Stimulated activated CD4-positive, alpha-beta T cell treated with anti-CD3 and anti-CD28 coated beads, Interleukin-12 subunit alpha, Interleukin-12 subunit beta, amount 100 ng/mL, for 48 hours (primary cell): ENCODE measurements at regions not wholly inside any gene's neighbourhood (a gene's known extent, or its start where the extent isn't known, plus 50 kb on each side); places are given as distances from the start of the nearest gene placed in this dataset.
"Not testable (repeated sequence)": the region's sequence is repeated elsewhere in the genome, so short reads cannot be mapped to it uniquely, and the experiment has no call there.

Experiments used
- DNase-seq, 3 donors: peaks; one replicate each; pipeline ENCODE4 v3.0.0-alpha.2; 2020; ENCODE audit warnings: low read depth in 2 of 3, low spot score in 1 of 3

DNA sequence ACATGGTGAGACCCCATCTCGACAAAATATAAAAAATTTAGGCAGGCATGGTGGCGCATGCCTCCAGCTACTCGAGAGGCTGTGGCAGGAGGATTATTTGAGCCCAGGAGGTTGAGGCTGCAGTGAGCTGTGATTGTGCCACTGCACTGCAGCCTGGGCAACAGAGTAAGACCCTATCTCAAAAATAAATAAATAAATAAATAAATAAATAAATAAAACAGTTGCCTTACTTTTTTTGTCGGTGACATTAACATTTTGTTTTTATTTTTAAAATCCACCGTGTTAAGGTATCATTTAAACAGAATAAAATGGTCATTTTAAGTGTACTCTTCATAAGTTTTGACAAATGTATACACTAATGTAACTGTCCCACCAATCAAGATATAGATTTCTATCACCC is 57.0 kb downstream of the RASL11A start:
- DNase-seq = no peak

DNA sequence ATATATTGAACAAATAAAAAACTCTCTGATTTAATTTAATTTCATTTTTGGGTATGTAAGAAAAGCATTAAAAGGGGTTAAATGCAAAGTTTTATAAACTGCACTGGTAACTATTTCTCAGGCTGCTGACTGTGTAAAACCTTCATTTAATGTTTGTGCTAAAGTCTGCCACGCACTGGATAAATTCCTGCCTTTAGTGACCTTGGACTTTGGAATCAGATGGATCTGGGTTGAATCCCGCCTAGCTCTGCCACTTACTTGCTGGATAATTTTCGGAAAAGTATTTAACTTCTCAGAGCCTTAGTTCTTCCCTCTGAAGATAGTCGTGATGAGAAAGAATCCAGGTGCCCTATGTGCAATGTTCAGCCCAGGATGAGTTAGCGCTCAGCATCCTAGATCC is 58.6 kb downstream of the RASL11A start:
- DNase-seq = no peak

DNA sequence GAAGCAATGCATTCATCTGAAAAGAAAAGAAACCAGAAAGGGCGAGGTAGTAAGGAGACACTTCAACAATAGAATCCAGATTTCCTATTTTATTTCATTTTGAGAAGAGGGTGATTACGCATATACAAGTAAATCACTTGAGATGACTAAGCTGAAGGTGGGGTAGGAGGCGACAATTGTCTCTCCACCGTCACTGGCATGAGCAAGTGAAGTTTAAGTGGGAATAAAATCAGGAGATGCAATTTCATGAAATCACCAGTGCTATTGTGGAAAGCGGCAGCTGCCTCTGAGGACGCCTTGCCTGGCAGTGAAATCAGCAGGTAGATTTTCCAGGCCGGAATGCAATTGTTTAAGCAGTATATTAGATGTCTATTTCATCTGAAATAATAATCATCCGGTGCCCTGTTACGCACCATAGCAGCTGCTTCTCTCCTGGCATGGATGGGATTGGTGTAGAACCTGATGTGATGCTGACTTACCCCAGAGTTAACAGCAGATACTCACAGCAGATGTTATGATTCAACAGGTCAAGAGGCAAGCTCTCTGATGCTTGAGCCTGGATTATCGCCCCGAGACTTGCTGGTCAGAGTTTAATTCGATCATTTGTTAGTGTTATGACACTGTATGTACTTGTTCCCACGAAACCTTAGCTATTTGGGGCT is 64.3 kb downstream of the RASL11A start:
- DNase-seq = no peak

DNA sequence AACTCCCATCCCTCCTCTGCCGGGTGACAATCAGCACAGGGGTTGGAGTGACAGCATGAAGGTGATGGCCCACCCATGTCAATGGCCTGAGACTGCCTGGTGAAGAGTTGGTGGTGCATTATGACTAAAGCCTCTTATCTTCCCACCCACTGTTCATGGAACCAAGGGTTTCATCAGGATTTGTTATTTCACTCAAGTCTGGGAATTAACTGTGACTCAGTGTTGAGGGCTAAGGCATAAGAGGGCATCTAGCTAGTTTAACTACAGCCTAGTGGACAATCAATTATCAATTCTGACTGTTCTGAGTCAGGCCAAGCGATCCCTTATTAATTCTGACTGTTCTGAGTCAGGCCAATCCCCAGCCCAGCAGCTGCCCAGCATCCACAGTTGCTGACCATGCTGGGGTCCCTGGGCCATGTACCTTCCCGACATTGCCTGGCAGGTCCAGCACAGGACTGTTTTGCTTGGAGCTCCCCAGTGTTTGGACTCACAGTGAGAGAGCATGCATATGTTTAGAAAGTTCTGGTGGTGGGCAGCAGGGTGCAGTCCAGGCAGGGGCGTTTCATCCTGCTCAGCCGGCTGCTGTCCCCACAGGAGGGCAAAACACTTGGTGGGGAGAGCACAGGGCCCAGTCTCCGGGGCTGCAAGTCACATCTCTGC is 65.5 kb downstream of the RASL11A start:
- DNase-seq = no peak

DNA sequence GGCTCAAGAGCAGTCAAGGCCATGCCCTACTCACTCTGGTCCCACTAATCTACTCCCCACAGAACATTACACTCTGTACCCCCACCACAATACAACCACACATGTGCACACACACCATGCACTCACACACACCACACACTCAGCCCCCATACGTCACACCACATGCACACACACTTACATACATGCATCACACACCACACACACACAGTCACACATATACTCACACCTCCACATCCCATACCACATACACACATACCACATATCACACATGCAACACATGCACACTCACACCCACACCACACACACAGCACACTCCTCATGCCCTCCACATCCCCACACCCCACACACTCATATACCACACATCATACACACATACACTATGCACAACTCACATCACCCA is 67.6 kb downstream of the RASL11A start:
- DNase-seq = no peak

DNA sequence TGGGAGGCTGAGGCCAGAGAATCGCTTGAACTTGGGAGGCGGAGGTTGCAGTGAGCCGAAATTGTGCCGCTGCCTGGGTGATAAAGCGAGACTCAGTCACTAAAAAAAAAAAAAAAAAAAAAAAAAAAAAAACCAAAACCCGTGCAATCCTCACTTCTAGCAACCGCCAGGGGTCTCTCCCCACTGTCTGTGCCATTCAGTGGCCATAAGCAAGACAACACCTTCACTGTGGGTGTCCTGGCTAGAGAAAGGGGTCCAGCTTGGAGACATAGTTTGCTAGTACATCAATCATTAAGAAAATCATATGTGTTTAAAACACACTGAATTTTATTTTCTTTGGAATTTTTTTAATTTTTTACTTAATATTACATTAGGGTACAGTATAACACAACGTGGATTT is 68.2 kb downstream of the RASL11A start:
- DNase-seq = no peak

DNA sequence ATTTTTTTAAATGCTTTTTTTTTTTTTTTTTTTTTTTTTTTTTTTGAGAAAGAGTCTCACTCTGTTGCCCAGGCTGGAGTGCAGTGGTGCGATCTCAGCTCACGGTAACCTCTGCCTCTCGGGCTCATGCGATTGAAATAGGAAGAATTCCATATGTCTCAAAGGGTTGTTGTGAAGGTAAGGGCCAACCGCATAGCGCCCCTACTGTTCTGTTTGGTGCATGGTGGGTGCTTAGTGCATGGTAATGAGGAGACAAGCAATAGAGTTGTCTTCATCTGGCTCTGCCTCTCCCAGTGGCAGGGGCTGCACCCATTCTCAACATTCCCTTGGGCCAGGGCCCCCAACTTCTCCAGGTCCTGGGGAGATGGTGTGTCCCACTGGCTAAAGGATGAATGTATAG is 68.7 kb downstream of the RASL11A start:
- DNase-seq = peak; percentile 21 to 45 (median 21)

DNA sequence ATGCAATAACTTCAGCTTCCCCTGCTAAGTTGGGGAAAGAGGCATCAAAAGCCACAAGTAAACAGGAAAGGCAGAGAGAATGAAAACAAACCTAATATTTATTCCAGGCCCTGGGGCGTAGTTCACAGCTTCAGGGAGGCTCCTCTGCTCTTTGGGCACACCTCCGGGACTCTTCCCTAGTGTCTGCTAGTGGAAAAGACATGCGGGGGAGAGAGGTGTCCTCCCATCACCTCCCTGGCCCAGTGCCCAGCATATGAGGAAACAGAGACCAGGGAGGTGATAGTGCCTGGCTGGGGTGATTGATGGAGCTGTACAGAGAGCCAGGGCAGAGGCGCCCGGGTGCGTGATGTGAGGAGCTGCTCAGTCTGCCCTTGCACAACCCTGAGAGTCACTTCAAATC is 71.0 kb downstream of the RASL11A start:
- DNase-seq = no peak

DNA sequence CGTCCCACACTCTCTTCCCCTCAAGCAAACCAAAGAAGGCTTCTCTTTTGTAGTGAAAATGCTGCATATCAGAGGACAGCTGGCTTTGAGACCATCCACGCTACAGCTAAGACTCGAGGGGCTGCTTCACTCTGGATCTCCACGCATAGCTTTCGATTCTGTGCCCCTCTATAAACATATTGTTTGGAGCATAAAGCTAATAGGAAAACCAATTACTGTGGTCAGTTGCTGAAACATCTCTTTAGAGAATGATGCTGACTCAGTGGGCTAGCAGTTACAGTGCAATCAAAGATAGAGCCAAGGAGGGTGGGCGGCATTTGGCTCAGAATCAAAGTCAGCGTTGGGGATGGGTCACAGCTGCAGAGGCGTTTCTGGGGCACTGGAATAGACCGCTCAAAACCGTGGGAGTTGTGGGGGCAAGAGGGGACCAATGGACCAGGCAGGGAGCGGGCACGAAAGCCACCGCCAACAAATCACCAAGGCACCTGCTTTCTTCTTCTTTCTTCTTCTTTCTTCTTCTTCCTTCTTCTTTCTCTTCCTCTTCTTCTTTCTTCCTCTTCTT is 76.7 kb downstream of the RASL11A start:
- no peak for DNase-seq

DNA sequence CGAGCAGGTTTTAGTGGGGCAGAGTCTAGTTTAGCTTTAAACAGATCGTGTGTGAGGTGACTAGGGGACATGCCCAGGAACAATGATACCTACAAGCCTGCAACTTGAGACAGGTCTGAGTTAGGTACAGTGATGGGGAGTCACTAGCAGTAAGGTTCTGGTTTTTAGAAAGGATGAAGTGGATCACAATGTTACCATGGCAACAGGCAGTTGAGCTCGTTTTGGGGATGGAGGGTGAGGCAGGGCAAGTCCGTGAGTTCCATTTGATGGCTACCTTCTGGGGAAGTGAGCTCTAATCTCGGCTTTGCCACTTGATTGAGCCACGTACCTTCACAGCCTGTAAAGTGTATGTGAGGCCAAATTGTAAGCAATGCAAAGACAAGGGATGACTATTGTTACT is 76.0 kb upstream of the GTF3A start:
- DNase-seq = no peak

DNA sequence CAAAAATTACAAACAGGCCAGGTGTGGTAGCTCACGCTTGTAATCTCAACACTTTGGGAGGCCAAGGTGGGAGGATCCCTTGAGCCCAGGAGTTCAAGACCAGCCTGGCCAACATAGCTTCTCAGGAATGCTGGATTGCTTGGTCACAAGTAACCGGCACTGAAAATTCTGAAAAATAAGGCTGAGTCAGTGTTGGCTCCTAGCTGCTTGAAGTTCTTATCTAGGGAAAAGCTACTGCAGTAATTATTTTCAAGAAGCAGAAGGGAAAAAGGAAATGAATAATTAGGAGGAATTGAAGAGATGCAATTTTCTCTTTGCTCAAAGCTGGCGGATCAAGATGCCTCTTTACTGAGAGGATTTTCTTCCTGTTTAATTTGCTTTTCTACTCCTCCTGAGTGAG is 75.0 kb upstream of the GTF3A start:
- DNase-seq = no peak

DNA sequence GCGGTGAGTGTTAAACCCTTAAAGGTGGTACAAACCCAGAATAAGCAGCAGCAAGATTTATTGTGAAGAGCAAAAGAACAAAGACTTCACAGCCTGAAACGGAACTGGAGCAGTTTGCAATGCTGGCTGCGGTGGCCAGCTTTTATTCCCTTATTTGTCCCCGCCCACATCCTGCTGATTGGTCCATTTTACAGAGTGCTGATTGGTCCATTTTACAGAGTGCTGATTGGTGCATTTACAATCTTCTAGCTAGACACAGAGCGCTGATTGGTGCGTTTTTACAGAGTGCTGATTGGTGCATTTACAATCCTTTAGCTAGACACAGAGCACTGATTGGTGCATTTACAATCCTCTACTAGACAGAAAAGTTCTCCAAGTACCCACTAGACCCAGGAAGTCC is 73.6 kb upstream of the GTF3A start:
- not testable (repeated sequence) for DNase-seq

DNA sequence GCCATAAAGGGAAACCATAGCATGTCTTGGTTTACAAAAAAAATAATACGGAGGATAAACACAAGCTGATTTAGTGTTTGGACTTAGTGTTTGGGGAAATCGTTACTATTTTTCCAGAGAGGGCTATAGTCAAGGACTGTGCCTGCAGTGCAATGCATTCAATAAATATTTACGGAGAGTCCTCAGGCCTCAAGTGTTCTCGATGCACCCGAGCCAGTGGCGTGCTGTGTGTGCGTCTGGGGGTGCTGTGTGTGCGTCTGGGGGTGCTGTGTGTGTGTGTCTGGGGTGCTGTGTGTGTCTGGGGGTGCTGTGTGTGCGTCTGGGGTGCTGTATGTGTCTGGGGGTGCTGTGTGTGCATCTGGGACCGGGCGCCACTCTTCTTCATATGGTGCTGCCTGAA is 71.7 kb upstream of the GTF3A start:
- no peak for DNase-seq

DNA sequence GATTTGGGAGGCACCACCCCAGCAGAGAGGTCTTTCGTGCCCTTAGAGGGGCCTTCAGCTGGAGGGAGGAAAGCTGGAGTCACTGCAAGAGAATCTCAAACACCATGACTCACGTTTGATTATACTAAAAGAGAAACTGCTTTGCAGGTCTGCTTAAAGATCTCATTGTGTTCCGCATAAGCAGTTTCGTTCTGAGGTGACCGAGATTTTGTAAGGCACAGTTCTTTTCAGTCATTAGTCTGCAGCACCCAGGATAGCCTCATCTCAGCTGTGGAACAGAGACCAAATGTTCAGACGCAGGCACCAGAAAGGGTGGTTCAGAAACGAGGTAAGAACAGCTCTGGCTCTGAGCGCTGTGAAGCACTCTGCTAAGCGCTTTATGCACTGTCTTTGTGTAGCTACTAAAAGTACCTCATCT is 71.2 kb upstream of the GTF3A start:
- peak; percentile 25 to 42 (median 28) for DNase-seq

DNA sequence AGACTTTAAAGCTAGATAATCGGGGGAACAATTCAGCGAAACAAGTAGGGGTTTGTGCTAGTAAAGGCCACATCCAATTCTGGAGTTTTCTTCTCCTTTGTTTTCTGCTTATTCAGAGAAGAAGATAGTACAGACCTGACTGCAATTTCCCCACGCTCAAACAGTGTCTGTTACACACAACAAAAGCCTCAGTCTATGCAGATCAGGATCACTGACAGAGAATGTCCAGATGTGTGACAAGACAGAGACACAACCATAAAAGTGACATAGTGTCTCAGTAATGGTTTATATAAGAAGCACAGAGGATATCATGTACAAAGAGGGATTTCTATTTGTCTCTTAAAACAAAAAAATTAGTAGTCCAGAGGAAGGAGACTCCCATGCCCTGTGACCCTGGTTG is 70.7 kb upstream of the GTF3A start:
- no peak for DNase-seq

DNA sequence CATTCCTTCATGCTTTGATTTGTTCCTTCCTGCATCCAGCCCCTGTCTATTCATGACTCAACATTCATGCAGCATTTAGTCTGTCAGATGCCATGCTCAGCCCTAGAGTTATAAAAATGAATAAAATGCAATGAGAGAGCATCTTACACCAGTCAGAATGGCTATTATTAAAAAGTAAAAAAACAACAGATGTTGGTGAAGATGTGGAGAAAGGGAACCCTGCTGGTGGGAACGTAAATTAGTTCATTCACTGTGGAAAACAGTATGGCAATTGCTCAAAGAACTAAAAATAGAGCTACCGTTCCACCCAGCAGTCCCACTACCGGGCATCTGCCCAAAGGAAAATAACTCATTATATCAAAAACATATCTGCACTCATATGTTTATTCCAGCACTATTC is 70.0 kb upstream of the GTF3A start:
- DNase-seq = no peak

DNA sequence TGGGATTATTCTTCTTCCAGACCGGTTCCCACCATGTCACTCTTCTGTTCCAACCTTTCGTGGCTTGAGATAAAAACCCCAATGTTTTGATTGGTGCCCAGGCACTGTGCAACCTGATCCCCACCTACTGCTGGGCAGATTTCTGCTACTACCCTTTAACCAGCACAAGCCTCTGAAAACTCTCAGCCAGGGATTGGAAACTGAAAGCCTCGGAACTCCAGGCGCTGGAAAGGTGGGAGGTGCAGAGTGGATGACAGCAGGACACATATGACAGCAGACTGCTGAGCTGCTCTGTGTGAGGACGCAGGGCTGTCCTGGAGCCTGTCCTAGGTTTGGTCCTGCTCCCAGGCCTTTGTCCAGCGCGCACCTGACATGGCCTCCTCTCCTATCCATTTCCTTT is 68.5 kb upstream of the GTF3A start:
- DNase-seq = no peak

DNA sequence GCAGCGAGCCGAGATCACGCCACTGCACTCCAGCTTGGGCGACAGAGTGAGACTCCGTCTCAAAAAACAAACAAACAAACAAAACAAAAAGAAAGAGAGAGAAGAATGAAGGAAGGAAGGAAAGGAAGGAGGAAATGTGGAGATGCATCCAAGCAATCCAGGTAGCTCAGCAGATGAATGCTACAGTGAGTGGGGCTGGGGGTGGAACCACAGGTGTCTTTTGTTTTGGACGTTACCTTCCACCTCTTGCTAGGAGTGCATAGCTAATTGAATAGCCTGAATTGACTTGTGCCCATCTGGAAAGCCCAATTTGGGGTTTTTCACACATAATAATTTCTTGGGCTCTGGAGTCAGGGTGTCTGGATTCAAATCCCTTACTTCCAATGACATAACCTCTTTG is 66.0 kb upstream of the GTF3A start:
- no peak for DNase-seq

DNA sequence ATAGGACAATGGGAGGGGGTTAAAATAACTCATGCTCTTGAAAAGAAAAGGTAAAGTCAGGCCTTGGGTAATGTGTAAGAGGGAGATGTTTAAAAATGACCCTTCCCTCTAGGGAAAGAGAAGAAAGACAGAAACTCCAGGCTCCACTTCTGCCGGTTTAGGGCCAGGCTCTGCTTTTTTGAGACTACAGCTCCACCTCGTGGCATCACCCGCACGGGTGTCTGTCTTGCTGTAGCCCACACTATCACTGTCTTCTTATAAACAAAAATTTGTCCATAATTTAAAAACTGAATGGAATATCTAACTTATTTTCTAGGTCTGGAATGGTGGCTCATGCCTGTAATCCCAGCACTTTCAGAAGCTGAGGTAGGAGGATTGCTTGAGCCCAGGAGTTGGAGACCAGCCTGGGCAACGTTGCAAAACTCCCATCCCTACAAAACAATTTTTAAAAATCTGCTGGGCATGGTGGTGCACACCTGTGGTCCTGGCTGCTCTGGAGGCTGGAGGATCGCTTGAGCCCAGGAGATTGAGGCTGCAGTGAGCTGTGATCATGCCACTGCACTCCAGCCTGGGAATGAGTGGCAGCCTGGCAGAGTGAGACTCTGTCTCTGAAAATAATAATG is 65.1 kb upstream of the GTF3A start:
- DNase-seq = peak; percentile 33 to 56 (median 41)

DNA sequence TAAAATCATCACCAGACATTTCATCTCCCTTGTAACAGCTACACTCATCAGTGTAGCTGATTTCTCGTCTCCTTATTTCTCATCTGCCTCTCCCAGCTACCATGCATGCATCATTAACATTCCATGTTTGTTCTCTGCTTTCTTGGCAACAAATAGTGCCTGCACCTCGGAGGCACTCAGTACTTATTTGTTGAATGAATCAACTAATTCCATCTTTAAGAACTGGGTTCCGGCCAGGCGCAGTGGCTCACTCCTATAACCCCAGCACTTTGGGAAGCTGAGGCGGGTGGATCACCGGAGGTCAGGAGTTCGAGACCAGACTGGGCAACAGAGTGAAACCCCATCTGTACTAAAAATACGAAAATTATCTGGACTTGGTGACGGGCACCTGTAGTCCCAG is 63.9 kb upstream of the GTF3A start:
- DNase-seq = no peak

DNA sequence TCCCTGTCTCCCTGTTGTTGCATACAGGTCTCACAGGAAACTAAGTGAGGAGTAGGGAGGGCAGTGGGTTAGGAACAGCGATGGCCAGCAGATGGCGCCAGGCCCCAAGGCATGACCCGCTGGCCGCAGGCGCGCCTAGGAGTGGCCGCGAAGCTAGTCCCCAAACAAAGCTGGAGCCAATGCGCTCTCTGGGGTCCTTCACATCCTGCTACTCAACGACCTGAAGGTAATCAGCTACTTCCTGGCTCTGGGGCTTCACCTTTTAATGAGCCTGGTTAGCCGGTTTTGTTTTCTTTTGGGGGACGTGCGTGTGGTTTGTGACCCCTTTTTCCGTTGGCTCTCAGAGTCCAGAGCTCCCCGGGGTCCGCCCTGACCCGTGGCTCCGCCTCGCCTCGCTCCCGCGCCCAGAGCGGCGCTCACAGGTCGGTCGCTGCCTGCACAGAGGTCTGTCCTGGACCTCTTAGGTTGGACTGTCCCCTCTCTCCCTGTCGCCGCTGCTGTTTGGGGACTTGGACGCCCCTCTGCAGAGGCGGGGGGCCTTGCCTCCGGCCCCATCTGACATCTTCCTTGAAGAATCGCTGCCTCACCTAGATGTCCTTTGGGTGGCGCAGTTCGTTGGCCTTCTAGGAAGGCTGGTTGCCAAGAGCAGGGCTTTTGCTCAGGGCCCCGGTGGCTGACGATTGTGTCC is 62.2 kb upstream of the GTF3A start:
- peak; percentile 69 to 75 (median 72) for DNase-seq

DNA sequence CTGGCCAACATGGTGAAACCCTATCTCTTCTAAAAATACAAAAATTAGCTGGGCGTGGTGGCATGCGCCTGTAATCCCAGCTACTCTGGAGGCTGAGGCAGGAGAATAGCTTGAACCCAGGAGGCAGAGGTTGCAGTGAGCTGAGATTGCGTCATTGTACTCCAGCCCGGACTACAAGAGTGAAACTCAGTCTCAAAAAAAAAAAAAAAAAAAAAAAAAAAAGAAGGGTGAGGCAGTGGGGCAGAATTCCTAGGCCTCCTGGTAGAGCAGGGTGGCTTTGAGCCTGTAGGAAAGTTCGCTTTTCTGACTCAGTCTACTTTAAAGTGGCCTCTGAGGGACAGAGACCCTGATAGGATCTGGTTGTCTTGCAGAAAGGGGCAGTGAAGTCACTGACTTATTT is 60.8 kb upstream of the GTF3A start:
- not testable (repeated sequence) for DNase-seq
